BLaER1 (cell line): ENCODE measurements at regions not wholly inside any gene's neighbourhood (a gene's known extent, or its start where the extent isn't known, plus 50 kb on each side); places are given as distances from the start of the nearest gene placed in this dataset.

Source experiments
- H3K27ac ChIP-seq: shearing (Covaris generic); formaldehyde crosslinking; 2 replicates; pipeline ENCODE4 v1.8.1; 2022
- H3K27me3 ChIP-seq: shearing (Covaris generic); formaldehyde crosslinking; 2 replicates; pipeline ENCODE4 v1.8.1; 2022
- H3K36me3 ChIP-seq: shearing (Covaris generic); formaldehyde crosslinking; 2 replicates; pipeline ENCODE4 v1.8.1; 2022
- H3K4me1 ChIP-seq: shearing (Covaris generic); formaldehyde crosslinking; 2 replicates; pipeline ENCODE4 v1.8.1; 2022
- H3K4me2 ChIP-seq: shearing (Covaris generic); formaldehyde crosslinking; 2 replicates; pipeline ENCODE4 v1.8.1; 2022
- H3K4me3 ChIP-seq: shearing (Covaris generic); formaldehyde crosslinking; 2 replicates; pipeline ENCODE4 v1.8.1; 2022
- H3K9ac ChIP-seq: shearing (Covaris generic); formaldehyde crosslinking; 2 replicates; pipeline ENCODE4 v1.8.1; 2022
- H3K9me3 ChIP-seq: shearing (Covaris generic); formaldehyde crosslinking; 2 replicates; pipeline ENCODE4 v1.8.1; 2022
- H4K20me1 ChIP-seq: shearing (Covaris generic); formaldehyde crosslinking; 2 replicates; pipeline ENCODE4 v1.8.1; 2022
- Cebpa-rat ChIP-seq: shearing (Covaris generic); IDR thresholded peaks from 2 replicates; pipeline ENCODE4 v1.8.1; 2022

DNA sequence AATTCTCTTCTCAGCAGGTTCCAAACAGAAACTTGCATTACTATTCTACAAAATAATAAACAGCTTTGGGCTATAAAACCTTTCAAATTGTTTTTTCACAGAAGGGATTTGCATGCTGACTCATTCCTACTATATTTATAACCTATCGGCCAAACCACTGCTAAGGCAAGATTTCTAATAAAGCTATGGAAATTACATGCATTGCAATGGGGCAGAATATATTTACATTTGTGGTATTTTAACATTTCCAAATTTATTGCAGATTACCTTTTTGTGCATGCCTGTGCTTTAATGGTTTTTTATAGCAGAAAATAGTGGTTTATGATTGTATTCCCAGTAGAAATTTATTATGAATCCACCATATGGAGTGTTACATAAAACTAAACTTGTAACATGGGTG is 69.0 kb upstream of the NPVF start:
- Histone ChIP-seq H3K36me3 (no peaks in the 10 kb centered on the region), H3K4me2 (no peak overlapping the region), H4K20me1 (no peaks in the 10 kb centered on the region), H3K27me3 (no peaks in the 10 kb centered on the region), H3K4me1 (no peaks in the 10 kb centered on the region), H3K4me3 (no peak overlapping the region), H3K9ac (no peak overlapping the region), H3K9me3 (no peaks in the 10 kb centered on the region), H3K27ac (no peak overlapping the region)
- TF ChIP-seq Cebpa-rat = no peak

- TF ChIP-seq Cebpa-rat = no peak
- H3K9me3 ChIP-seq = no peaks in the 10 kb centered on the region
- H3K27me3 ChIP-seq = no peaks in the 10 kb centered on the region
- H3K9ac ChIP-seq = no peak overlapping the region
- no peak overlapping the region for H3K4me2 ChIP-seq
- no peaks in the 10 kb centered on the region for H3K36me3 ChIP-seq
- H3K4me1 ChIP-seq = no peaks in the 10 kb centered on the region
- no peaks in the 10 kb centered on the region for H4K20me1 ChIP-seq
- H3K27ac ChIP-seq = no peak overlapping the region
- no peak overlapping the region for H3K4me3 ChIP-seq
Measured at GRCh38 chr7:25303281-25304181, 75.2 kb upstream of the NPVF start.

GRCh38 chr7:25304691-25305090 is 76.4 kb upstream of the NPVF start:
- no peaks in the 10 kb centered on the region for H3K4me1 ChIP-seq
- no peaks in the 10 kb centered on the region for H4K20me1 ChIP-seq
- no peaks in the 10 kb centered on the region for H3K27me3 ChIP-seq
- TF ChIP-seq Cebpa-rat = no peak
- no peak overlapping the region for H3K9ac ChIP-seq
- no peaks in the 10 kb centered on the region for H3K36me3 ChIP-seq
- no peaks in the 10 kb centered on the region for H3K9me3 ChIP-seq
- H3K4me3 ChIP-seq = no peak overlapping the region
- H3K27ac ChIP-seq = no peak overlapping the region
- no peak overlapping the region for H3K4me2 ChIP-seq

DNA sequence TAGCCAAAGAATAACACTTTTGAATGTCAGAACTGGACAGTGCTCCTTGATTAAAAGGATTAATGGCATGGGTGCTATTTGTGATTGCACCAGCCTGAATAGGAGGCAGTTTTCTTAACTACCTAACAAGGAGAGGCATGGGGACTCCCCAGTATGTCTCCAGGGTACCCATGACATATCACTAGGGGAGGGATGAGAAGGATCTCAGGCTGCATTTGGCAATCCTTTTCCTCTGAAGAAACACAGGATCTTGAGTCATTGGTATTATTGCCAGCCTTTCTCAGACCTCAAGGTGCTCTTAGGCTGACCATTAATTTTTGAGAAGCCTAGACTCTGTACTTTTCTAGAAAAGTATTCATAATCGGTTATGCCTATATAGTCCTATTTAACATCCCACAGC is 77.5 kb upstream of the NPVF start:
- Histone ChIP-seq H3K4me2 (no peak overlapping the region), H3K4me3 (no peak overlapping the region), H3K4me1 (no peaks in the 10 kb centered on the region), H3K27ac (no peak overlapping the region), H3K27me3 (no peaks in the 10 kb centered on the region), H3K9ac (no peak overlapping the region), H4K20me1 (no peaks in the 10 kb centered on the region), H3K36me3 (no peaks in the 10 kb centered on the region), H3K9me3 (no peaks in the 10 kb centered on the region)
- no peak for TF ChIP-seq Cebpa-rat

GRCh38 chr7:25307624-25308023 is 79.3 kb upstream of the NPVF start:
- no peak for TF ChIP-seq Cebpa-rat
- Histone ChIP-seq H3K9me3 (no peaks in the 10 kb centered on the region), H3K36me3 (no peaks in the 10 kb centered on the region)

GRCh38 chr7:25308246-25308645 is 80.0 kb upstream of the NPVF start:
- H3K4me2 ChIP-seq = no peak overlapping the region
- H3K9ac ChIP-seq = no peak overlapping the region
- H3K27ac ChIP-seq = no peak overlapping the region
- H3K4me1 ChIP-seq = no peaks in the 10 kb centered on the region
- H3K9me3 ChIP-seq = no peaks in the 10 kb centered on the region
- no peaks in the 10 kb centered on the region for H4K20me1 ChIP-seq
- H3K4me3 ChIP-seq = no peak overlapping the region
- no peaks in the 10 kb centered on the region for H3K36me3 ChIP-seq
- H3K27me3 ChIP-seq = no peaks in the 10 kb centered on the region
- TF ChIP-seq Cebpa-rat = no peak

More at GRCh38 chr7:25307624-25308023, 79.3 kb upstream of the NPVF start:
- Histone ChIP-seq H3K4me2 (no peak overlapping the region), H3K27ac (no peak overlapping the region), H3K27me3 (no peaks in the 10 kb centered on the region), H3K4me3 (no peak overlapping the region), H3K4me1 (no peaks in the 10 kb centered on the region), H3K9ac (no peak overlapping the region), H4K20me1 (no peaks in the 10 kb centered on the region)

GRCh38 chr7:25308906-25309705 is 80.8 kb upstream of the NPVF start:
- H3K4me3 ChIP-seq = no peak overlapping the region
- no peaks in the 10 kb centered on the region for H3K9me3 ChIP-seq
- H3K4me2 ChIP-seq = no peak overlapping the region
- H3K27ac ChIP-seq = no peak overlapping the region
- TF ChIP-seq Cebpa-rat = no peak
- no peak overlapping the region for H3K9ac ChIP-seq
- H3K36me3 ChIP-seq = no peaks in the 10 kb centered on the region
- no peaks in the 10 kb centered on the region for H4K20me1 ChIP-seq
- no peaks in the 10 kb centered on the region for H3K4me1 ChIP-seq
- H3K27me3 ChIP-seq = no peaks in the 10 kb centered on the region

GRCh38 chr7:25310896-25311295 is 82.6 kb upstream of the NPVF start:
- Histone ChIP-seq H3K27me3 (no peaks in the 10 kb centered on the region), H3K4me3 (no peak overlapping the region), H3K4me2 (no peak overlapping the region), H3K9me3 (no peaks in the 10 kb centered on the region), H4K20me1 (no peaks in the 10 kb centered on the region), H3K36me3 (no peaks in the 10 kb centered on the region), H3K4me1 (no peaks in the 10 kb centered on the region), H3K9ac (no peak overlapping the region), H3K27ac (no peak overlapping the region)
- TF ChIP-seq Cebpa-rat = no peak

- no peak for TF ChIP-seq Cebpa-rat
- H3K4me1 ChIP-seq = no peaks in the 10 kb centered on the region
- H3K4me2 ChIP-seq = no peak overlapping the region
- no peak overlapping the region for H3K27ac ChIP-seq
- no peak overlapping the region for H3K9ac ChIP-seq
- H3K4me3 ChIP-seq = no peak overlapping the region
- H3K36me3 ChIP-seq = no peaks in the 10 kb centered on the region
- H3K9me3 ChIP-seq = no peaks in the 10 kb centered on the region
- H4K20me1 ChIP-seq = no peaks in the 10 kb centered on the region
- no peaks in the 10 kb centered on the region for H3K27me3 ChIP-seq
Measured at GRCh38 chr7:25311346-25311745, 83.1 kb upstream of the NPVF start.

DNA sequence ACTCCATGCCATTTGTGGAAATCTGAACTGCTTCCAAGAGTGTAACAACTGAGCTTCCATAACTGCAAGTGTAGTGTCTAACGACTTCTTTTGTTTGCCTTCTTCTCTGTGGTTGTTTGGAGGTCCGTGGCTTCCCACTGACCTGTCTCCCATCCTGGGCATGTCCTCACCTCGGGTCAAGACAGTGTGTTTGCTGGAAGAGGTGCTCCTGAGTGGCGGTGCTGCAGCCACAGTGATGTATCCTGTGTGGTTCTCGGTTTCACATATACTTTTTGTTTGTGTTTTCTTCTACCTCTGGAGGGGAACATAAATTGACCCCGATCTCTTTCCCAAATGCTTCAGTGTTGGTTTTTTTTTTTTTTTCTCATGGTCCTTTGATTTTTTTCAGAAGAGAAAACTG is 84.7 kb upstream of the NPVF start:
- no peaks in the 10 kb centered on the region for H3K9me3 ChIP-seq
- H3K4me2 ChIP-seq = no peak overlapping the region
- no peak overlapping the region for H3K4me3 ChIP-seq
- TF ChIP-seq Cebpa-rat = no peak
- H3K27ac ChIP-seq = no peak overlapping the region
- H3K4me1 ChIP-seq = no peaks in the 10 kb centered on the region
- no peaks in the 10 kb centered on the region for H3K36me3 ChIP-seq
- no peaks in the 10 kb centered on the region for H4K20me1 ChIP-seq
- no peak overlapping the region for H3K9ac ChIP-seq
- no peaks in the 10 kb centered on the region for H3K27me3 ChIP-seq
